Endothelial cell of umbilical vein (primary cell): ENCODE measurements at regions not wholly inside any gene's neighbourhood (a gene's known extent, or its start where the extent isn't known, plus 50 kb on each side); places are given as distances from the start of the nearest gene placed in this dataset.

Source experiments
- BruUV-seq: library from RNA; stranded (reverse); fragments of 400-500 nt; replicated peaks from 2 replicates; lab custom pipeline; 2021; lab: Mats Ljungman, UMichigan
- CTCF ChIA-PET: fragments of 300-600, 350-600 bp; sonication (Branson Sonifier 250); formaldehyde crosslinking; loops from one replicate; lab custom pipeline; 2021; ENCODE audit warnings: antibody characterized with exemption, inconsistent platforms; lab: Charles Lee
- POLR2A ChIA-PET: fragments of 300-600, 350-600 bp; sonication (Branson Sonifier 250); formaldehyde crosslinking; loops from one replicate; lab custom pipeline; 2021; ENCODE audit warnings: antibody characterized with exemption, inconsistent platforms; lab: Charles Lee
- DNase-seq: peaks from one replicate; pipeline ENCODE4 v3.0.0-alpha.2; 2011; ENCODE audit warnings: low read depth, low spot score
- FAIRE-seq: peaks from 2 replicates; lab custom pipeline; 2011; peaks lifted over from hg19 to GRCh38; lab: Jason Lieb, UNC
- H2AFZ ChIP-seq: 2 replicates; pipeline ENCODE4 v1.6.0; 2012; ENCODE audit warnings: low read depth, low read length, control low read depth, inconsistent platforms
- H3K27ac ChIP-seq: 2 replicates; pipeline ENCODE4 v1.5.1; 2011; ENCODE audit warnings: low read depth, mild to moderate bottlenecking, control low read depth, low read length, moderate library complexity; ENCODE audit not compliant: insufficient read depth
- H3K27me3 ChIP-seq, 2 experiments: 2 replicates each; pipeline versions ENCODE4 v1.6.0 to v1.6.1; 2011; ENCODE audit warnings: low read length in 2 of 2, mixed read lengths in 1 of 2; ENCODE audit not compliant: control insufficient read depth in 2 of 2, insufficient read depth in 2 of 2
- H3K36me3 ChIP-seq, 2 experiments: 2 replicates in 1 of 2; 3 replicates in 1 of 2; pipeline ENCODE4 v1.5.1; 2011; ENCODE audit warnings: low read length in 2 of 2, mild to moderate bottlenecking in 1 of 2, moderate library complexity in 1 of 2; ENCODE audit not compliant: control insufficient read depth in 2 of 2, insufficient read depth in 2 of 2; ENCODE audit errors: extremely low read depth in 1 of 2
- H3K4me1 ChIP-seq: 3 replicates; pipeline ENCODE4 v1.5.1; 2011; ENCODE audit warnings: mild to moderate bottlenecking, low read length; ENCODE audit not compliant: control insufficient read depth, insufficient read depth; ENCODE audit errors: extremely low read depth
- H3K4me2 ChIP-seq: 2 replicates; pipeline ENCODE4 v1.6.1; 2011; ENCODE audit warnings: low read length, control low read depth, mixed read lengths; ENCODE audit not compliant: insufficient read depth
- H3K4me3 ChIP-seq, 3 experiments: fragments of 200-600 bp in 1 of 3; sonication (generic), shearing (Covaris generic) in 1 of 3; replicated peaks in 1 of 3; 2 replicates each; pipeline ENCODE4 v1.5.1; 2011 to 2016; ENCODE audit warnings: control low read depth in 3 of 3, low read length in 3 of 3, mild to moderate bottlenecking in 2 of 3, inconsistent platforms in 1 of 3, low read depth in 1 of 3, moderate library complexity in 1 of 3; ENCODE audit not compliant: insufficient read depth in 1 of 3
- H3K79me2 ChIP-seq: 2 replicates; pipeline ENCODE4 v1.6.0; 2012; ENCODE audit warnings: low read length, inconsistent platforms; ENCODE audit not compliant: control insufficient read depth, insufficient read depth
- H3K9ac ChIP-seq: replicated peaks from 2 replicates; pipeline ENCODE3; 2011; ENCODE audit warnings: low read length, control low read depth; ENCODE audit not compliant: insufficient read depth; ENCODE audit errors: extremely low read depth
- H3K9me1 ChIP-seq: replicated peaks from 3 replicates; pipeline ENCODE4 v1.6.0; 2011; ENCODE audit warnings: mild to moderate bottlenecking, low read length; ENCODE audit not compliant: control insufficient read depth, insufficient read depth; ENCODE audit errors: extremely low read depth
- H3K9me3 ChIP-seq: replicated peaks from 2 replicates; pipeline ENCODE4 v1.5.1; 2012; ENCODE audit warnings: low read length, inconsistent platforms; ENCODE audit not compliant: control insufficient read depth, insufficient read depth
- H4K20me1 ChIP-seq: replicated peaks from 2 replicates; pipeline ENCODE3; 2011; ENCODE audit warnings: mild to moderate bottlenecking, low read length; ENCODE audit not compliant: control insufficient read depth, insufficient read depth; ENCODE audit errors: extremely low read depth
- EZH2 ChIP-seq: IDR thresholded peaks from 2 replicates; pipeline ENCODE4 v1.6.1; 2012; ENCODE audit warnings: borderline replicate concordance, low read depth, mild to moderate bottlenecking, moderate library complexity, low read length, inconsistent platforms; ENCODE audit not compliant: severe bottlenecking
- FOS ChIP-seq: IDR thresholded peaks from 2 replicates; pipeline ENCODE4 v1.6.1; 2011; ENCODE audit warnings: mild to moderate bottlenecking, low read length, moderate library complexity, borderline replicate concordance; ENCODE audit not compliant: insufficient read depth
- GATA2 ChIP-seq: IDR thresholded peaks from 2 replicates; pipeline ENCODE4 v1.7.0; 2011; ENCODE audit warnings: low read depth, mild to moderate bottlenecking, moderate library complexity, mixed read lengths, low read length; ENCODE audit not compliant: insufficient read length, insufficient read depth
- JUN ChIP-seq: IDR thresholded peaks from 2 replicates; pipeline ENCODE4 v1.6.1; 2011; ENCODE audit warnings: borderline replicate concordance, low read depth; ENCODE audit not compliant: insufficient read length, insufficient read depth
- MYC ChIP-seq: IDR thresholded peaks from one replicate; pipeline ENCODE4 v1.6.1; 2011; ENCODE audit warnings: mild to moderate bottlenecking, low read depth, low read length
- POLR2A ChIP-seq: IDR thresholded peaks from 2 replicates; pipeline ENCODE4 v1.6.1; 2012; ENCODE audit warnings: low read depth, mild to moderate bottlenecking, control low read depth, low read length
- POLR2AphosphoS5 ChIP-seq: IDR thresholded peaks from 2 replicates; pipeline ENCODE4 v1.6.1; 2012; ENCODE audit warnings: low read depth, mild to moderate bottlenecking, control low read depth, low read length, moderate library complexity; ENCODE audit not compliant: insufficient read depth
- dilution Hi-C: fragments of 300-500 bp; cut with MboI; formaldehyde crosslinking; loops from one replicate; pipeline ENCODE4 v1.15.0; 2019; ENCODE audit warnings: low sequenced_read_pairs; ENCODE audit not compliant: extremely low pct_ligation_motif_present
- intact Hi-C: fragments of 100-400 bp; cut with micrococcal nuclease; formaldehyde crosslinking; loops from one replicate; pipeline ENCODE4 v1.10.0; 2022
- TF ChIP-seq, protein P1 (sequence below): IDR thresholded peaks from 2 replicates; pipeline ENCODE4 v1.6.1; 2011; ENCODE audit not compliant: insufficient read depth, insufficient read length
- TF ChIP-seq, protein P2 (sequence below), 2 donors: IDR thresholded peaks; 1 replicate in 1 of 2; 2 replicates in 1 of 2; pipeline ENCODE4 v1.5.1; 2011; ENCODE audit warnings: low read length in 2 of 2, mild to moderate bottlenecking in 2 of 2, moderate library complexity in 2 of 2, control low read depth in 1 of 2, inconsistent platforms in 1 of 2, low read depth in 1 of 2; ENCODE audit not compliant: insufficient read depth in 1 of 2; ENCODE audit errors: extremely low read depth in 1 of 2

DNA sequence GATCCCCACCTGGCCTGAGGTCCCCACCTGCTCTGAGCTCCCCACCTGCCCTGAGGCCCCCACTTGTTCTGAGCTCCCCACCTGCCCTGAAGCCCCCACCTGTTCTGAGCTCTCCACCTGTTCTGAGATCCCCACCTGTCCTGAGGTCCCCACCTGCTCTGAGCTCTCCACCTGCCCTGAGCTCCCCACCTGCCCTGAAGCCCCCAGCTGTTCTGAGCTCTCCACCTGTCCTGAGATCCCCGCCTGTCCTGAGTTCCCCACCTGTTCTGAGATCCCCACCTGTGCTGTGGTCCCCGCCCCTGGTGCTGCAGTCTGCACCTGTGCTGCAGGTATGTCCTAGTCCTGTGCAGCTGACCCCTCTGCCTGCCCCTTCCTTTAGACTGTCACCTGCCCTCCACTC is 561.6 kb downstream of the TCERG1L start:
- Histone ChIP-seq H3K79me2 (no peaks in the 10 kb centered on the region), H3K27me3 (no peaks in the 10 kb centered on the region), H4K20me1 (no peaks in the 10 kb centered on the region), H3K9ac (no peak overlapping the region), H3K27ac (no peak overlapping the region), H3K9me3 (peaks cover 7% of the 10 kb centered on the region), H3K4me3 (no peak overlapping the region), H3K36me3 (no peaks in the 10 kb centered on the region), H3K9me1 (no peaks in the 10 kb centered on the region), H2AFZ (no peak overlapping the region), H3K4me1 (no peaks in the 10 kb centered on the region), H3K4me2 (no peak overlapping the region)
- DNase-seq, result no peak
- intact Hi-C loops, result no loop called here
- FAIRE-seq, result no peak
- BruUV-seq, result no TSS peak
- CTCF ChIA-PET, result no interaction called here
- TF ChIP-seq POLR2A (no peak), EZH2 (no peak)
- POLR2A ChIA-PET, result no interaction called here
- dilution Hi-C loops, result no loop called here

DNA sequence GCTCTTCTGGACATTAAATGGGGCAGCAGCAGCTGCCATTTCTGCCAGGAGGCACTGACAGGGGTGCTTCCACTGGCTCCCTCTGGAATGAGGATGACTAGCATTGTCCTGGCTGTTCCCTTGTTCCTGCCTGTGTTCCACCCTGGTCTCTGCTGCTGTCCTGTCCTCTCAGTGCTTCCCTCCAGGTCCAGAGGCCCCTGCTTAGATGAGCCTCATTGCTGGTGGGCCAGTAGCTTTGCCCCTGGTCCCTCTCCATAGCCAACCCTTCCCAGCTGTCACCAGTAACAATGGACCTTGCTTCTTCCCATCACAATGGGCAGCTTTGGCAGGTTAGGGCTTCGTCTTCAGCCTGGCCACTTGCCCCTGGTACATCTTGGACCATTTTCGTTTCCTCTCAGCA is 561.1 kb downstream of the TCERG1L start:
- no peak for FAIRE-seq
- Histone ChIP-seq H3K27me3 (no peaks in the 10 kb centered on the region), H3K9me3 (peaks cover 7% of the 10 kb centered on the region), H2AFZ (no peak overlapping the region), H4K20me1 (no peaks in the 10 kb centered on the region), H3K79me2 (no peaks in the 10 kb centered on the region), H3K9me1 (no peaks in the 10 kb centered on the region), H3K27ac (no peak overlapping the region), H3K4me1 (no peaks in the 10 kb centered on the region), H3K4me2 (no peak overlapping the region), H3K9ac (no peak overlapping the region), H3K4me3 (no peak overlapping the region), H3K36me3 (no peaks in the 10 kb centered on the region)
- CTCF ChIA-PET, result no interaction called here
- BruUV-seq, result no TSS peak
- intact Hi-C loops (no loop called here), dilution Hi-C loops (no loop called here)
- POLR2A ChIA-PET, result no interaction called here
- no peak for DNase-seq
- TF ChIP-seq JUN (no peak), FOS (no peak), POLR2A (no peak), GATA2 (no peak), EZH2 (no peak), POLR2AphosphoS5 (no peak), MYC (no peak)
- TF ChIP-seq, protein P1, sequence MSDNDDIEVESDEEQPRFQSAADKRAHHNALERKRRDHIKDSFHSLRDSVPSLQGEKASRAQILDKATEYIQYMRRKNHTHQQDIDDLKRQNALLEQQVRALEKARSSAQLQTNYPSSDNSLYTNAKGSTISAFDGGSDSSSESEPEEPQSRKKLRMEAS, result no peak
- TF ChIP-seq, protein P2, sequence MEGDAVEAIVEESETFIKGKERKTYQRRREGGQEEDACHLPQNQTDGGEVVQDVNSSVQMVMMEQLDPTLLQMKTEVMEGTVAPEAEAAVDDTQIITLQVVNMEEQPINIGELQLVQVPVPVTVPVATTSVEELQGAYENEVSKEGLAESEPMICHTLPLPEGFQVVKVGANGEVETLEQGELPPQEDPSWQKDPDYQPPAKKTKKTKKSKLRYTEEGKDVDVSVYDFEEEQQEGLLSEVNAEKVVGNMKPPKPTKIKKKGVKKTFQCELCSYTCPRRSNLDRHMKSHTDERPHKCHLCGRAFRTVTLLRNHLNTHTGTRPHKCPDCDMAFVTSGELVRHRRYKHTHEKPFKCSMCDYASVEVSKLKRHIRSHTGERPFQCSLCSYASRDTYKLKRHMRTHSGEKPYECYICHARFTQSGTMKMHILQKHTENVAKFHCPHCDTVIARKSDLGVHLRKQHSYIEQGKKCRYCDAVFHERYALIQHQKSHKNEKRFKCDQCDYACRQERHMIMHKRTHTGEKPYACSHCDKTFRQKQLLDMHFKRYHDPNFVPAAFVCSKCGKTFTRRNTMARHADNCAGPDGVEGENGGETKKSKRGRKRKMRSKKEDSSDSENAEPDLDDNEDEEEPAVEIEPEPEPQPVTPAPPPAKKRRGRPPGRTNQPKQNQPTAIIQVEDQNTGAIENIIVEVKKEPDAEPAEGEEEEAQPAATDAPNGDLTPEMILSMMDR (IDR thresholded peaks at IDR 0.05; ENCODE audit: extremely low read depth in 1 of 2, insufficient read depth in 1 of 2, low read depth in 1 of 2, low read length in 2 of 2), result no peak
